HG02938 (cell line): ENCODE measurements at regions not wholly inside any gene's neighbourhood (a gene's known extent, or its start where the extent isn't known, plus 50 kb on each side); places are given as distances from the start of the nearest gene placed in this dataset.

Experiments used
- ATAC-seq: cut with Tn5 transposase; IDR thresholded peaks from one replicate; pipeline ENCODE4 v1.9.1; 2021; ENCODE audit warnings: mild to moderate bottlenecking, moderate library complexity; ENCODE audit not compliant: unreplicated experiment

DNA sequence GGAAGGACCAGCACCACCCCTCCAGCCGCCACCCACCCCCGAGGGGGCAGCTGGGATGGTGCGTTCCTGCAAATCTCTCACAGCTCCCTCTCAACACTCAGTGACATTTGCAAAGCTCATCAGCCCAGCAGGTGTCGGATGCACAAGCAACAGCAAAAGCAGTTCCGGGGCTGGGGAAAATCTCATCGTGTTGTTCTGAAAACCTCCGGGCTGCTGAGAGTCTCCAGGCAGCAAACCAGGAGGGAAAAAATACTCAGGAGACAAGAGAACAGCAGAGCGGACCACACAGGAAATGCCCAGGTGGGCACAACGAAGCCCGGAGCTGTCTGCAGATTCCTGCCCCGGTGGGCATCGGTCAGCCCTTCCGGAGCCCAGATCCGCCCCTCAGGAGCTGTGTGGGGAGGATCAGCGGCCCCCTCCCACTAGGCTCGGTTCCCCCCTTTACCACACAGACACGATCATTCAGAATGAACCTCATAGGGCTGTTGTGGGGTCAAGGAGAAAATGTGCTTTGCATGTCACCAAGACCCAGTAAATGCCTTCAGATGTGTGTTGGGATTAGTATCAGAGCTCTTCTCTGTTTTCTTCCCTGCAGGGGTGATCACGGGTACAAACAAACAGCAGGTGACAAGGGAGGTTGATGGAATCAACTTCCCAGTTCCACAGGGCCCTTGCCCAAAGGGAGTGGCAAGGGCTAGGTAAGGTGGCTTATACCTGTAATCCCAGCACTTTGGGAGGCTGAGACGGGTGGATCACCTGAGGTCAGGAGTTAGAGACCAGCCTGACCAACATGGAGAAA, 127.0 kb upstream of the TIAM1 start:
- no peak for ATAC-seq

GRCh38 chr21:31460980-31461379, 116.9 kb upstream of the TIAM1 start:
- ATAC-seq = no peak

- no peak for ATAC-seq
Observed at GRCh38 chr21:31459457-31459856, 115.4 kb upstream of the TIAM1 start.

DNA sequence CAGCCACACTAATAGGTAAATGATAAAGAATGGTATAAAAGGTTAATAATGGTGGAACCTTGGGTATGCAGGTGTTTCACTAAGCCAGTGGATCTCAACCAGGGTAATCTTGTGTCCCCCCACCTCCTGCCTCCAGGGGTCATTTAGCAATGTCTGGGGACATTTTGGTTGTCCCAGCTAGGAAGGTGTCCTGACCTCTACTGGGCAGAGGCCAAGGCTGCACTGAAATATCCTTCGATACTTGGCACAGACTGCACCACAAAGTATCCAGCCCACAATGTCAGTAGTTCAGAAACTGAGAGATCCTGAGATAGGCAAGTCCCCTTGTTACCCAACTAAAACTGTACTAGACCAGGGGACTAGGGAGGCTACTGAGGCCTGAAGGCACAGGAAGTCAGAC, 113.6 kb upstream of the TIAM1 start:
- ATAC-seq = no peak

GRCh38 chr21:31456201-31456600, 112.1 kb upstream of the TIAM1 start:
- no peak for ATAC-seq

DNA sequence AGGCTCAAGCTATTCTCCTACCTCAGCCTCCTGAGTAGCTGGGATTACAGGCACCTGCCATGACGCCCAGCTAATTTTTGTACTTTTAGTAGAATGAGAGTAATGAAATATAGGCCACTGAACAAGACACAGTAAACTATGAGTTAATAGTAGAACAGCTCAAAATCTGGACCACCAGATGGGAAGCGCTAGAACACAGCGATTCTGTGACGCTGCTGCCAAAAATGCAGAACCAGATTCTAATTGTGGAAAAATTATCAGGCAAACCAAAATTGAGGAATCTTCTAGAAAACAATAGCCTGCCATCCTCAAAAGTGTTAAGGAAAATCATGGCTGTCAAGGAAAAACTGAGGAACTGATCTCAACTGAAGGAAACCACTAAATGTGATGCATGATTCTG, 111.4 kb upstream of the TIAM1 start:
- no peak for ATAC-seq

DNA sequence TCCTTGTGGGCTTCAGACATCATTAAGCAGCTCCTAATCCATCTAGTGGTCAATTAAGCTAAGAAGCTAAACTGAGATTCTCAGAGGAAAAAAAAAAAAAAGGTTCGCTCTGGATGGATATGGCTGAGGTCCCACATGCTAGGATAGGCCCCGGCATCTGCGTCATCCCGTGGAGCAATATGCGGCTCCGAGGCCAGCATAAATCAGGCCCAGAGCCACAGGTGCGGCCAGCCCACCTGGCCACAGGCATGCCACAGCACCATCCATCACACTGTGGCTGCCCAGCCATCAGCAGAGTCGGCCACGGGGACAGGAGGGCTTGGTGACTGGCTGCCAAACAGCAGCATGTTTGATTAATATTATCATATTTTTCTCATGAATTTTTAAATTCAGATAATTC, 106.9 kb upstream of the TIAM1 start:
- ATAC-seq = no peak

GRCh38 chr21:31449921-31450535, 106.0 kb upstream of the TIAM1 start:
- ATAC-seq = no peak

DNA sequence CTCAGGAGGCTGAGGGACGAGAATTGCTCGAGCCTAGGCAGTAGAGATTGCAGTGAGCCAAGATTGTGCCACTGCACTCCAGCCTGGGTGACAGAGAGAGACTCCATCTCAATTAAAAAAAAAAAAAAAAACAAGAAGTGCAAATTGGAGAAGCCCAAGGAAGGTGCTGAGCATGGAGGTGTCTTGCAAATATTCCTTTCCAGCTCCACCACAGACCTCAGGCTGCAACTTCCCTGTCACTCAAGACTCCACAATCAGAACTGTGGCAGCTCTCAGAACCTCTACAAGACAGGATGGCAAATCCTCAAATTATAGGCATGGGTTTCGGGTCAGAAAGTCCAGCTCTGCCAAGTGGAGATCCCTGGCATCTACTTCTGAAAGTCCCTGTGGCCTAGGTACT, 104.4 kb upstream of the TIAM1 start:
- no peak for ATAC-seq

DNA sequence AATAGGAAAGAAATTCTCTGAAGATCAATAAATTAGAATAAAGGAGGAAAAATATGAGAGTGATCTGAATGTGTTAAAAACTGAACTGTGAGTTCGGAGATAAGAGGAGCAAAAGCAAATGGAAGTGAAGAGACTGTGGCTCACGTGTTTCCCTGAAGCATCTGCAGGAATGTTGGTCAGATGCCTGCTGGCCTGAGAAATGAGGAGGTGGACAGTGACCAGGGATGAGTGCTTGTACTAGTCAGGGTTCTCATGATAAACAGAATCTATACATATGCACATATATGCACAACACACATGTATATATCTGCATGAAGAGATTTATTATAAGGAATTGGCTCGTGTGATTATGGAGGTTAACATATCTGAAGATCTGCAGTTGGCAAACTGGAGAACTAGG, 103.4 kb upstream of the TIAM1 start:
- no peak for ATAC-seq

DNA sequence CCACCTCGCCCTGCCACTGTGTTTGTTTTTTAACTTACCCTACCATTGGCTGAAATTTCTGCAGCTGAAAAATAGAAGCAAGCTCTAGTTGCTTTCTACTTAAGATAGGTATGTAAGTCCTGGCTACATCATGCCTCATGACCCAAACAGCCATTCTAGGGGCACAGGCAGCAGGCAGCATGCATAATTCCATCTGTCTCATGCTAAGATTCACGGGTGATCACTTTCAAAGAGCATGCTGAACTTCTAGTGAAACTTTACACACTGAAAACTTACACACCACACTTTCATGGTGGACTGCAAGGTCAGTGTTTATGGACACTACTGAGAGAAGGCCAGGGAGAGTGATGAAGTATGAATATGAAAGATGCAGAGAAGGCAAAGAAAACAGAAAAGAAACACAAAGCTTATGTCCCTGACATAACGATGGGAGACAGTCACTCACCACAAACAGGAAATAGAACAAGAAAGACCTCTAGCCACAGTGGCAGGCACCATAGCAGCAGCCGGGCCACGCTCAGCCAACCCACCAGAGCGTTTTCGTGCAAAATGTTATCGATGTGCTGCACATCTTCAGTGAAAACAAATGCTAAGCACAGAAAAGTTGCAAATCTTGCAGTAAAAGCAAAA, 102.3 kb upstream of the TIAM1 start:
- ATAC-seq = peak; percentile 64

GRCh38 chr21:31445137-31445536, 101.1 kb upstream of the TIAM1 start:
- no peak for ATAC-seq

DNA sequence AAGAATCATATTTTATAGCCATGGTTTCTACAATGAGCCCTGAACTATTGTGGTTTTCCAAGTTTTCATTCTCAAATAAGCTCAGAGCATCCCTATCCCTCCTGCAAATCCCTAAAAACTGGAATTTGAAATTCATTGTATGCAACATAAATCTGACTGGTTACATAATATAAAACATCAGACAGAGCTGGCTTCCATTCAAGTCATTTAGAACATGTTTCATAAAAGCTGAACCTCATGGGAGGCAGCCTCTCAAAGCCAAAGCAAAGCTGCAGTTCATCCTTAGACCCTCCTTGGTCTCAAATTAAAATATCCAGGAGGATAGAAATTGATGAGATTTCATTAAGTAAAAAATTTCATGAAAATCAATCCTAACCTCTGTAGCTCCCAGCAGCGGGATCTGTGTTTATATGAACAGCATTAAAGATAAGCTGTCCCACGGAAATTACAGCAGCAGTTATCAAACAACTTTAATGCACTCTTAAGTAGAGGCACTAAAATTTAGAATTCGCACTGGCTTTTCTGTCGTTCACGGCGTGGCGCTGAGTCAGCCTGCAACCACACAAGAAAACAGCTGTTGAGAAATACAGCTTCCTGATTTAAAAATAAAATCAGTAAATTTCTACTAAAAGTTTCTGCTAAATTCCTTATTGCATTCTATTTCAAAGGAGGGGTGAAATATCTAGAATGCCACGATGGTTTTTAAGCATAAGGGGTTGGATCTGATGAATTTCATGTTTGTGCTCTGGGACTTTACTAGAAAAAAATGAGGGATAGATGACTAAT, 99.9 kb upstream of the TIAM1 start:
- ATAC-seq = no peak

DNA sequence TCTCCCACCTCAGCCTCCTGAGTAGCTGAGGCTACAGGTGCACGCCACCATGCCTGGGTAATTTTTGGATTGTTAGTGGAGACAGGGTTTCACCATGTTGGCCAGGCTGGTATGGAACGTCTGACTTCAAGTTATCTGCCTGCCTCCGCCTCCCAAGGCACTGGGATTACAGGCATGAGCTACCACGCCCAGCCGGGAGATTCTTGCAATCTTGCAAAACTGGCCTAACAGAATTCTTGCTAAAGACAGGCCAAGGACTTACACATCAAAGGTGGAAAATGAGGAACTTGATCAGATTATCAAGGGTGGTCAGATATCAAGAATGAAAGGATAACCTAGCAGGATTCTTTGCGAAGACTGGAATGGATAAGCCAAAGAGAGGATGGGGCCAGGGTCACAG, 98.3 kb upstream of the TIAM1 start:
- no peak for ATAC-seq

DNA sequence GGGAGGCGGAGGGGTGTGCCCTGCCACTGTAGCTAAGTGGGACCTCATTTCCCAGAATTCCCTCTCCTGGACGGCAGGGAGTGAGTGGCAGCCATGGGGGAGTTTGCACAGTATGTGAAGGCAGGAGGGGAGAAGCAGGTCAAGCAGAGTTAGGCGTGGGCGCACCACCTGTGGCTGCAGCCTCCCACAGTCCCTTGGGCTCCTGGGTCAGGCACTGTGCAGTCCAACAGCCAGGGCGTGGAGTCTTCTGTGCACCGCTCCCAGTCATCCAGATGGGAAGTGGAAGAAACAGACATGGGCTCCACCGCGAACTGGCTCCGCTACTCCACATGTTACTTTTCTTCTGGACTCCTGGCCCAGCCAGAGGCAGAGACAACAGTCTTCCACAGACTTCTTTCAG, 85.4 kb upstream of the TIAM1 start:
- no peak for ATAC-seq

- ATAC-seq = peak; percentile 58
Observed at GRCh38 chr21:31426235-31426797, 82.3 kb upstream of the TIAM1 start.

DNA sequence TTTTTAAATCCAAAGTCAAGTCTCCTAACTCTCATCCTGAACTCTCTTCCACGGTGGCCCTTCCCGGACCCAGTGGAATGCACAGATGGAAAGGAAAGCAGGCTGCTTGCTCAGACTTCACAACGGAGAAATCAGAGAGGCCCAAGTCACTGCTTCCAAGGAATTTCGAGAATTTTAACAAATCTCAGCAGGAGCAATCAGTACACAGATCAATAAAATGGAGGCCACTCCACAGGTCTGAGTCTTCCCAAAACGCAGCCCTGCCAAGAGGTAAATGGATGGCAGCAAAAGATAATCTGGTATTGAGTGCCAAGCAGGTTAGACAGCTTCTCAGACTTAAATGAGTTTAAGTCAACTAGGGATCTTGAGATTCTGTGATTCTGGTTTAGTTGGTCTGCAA, 81.1 kb upstream of the TIAM1 start:
- ATAC-seq = no peak

DNA sequence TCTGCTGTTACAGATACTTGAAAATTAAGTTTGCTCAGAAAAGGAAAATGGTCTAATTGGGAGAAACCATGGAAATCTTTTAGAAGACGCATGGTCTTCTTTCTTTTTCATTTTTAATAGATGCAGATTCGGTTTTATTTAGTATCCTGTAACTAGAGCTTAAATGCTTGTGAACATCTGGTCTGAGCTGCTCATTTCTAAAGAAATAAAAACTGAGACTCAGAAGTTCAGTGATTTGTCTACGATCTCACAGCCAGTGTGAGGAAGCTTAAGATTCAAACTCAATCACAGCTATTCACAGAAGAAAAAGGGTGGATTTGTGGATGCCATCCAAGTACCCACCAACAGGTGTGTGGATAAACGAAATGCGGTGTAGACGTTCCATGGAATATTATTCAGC, 80.0 kb upstream of the TIAM1 start:
- ATAC-seq = no peak

- ATAC-seq = no peak
Observed at GRCh38 chr21:31420988-31421387, 76.9 kb upstream of the TIAM1 start.

GRCh38 chr21:31420354-31420753, 76.3 kb upstream of the TIAM1 start:
- no peak for ATAC-seq

DNA sequence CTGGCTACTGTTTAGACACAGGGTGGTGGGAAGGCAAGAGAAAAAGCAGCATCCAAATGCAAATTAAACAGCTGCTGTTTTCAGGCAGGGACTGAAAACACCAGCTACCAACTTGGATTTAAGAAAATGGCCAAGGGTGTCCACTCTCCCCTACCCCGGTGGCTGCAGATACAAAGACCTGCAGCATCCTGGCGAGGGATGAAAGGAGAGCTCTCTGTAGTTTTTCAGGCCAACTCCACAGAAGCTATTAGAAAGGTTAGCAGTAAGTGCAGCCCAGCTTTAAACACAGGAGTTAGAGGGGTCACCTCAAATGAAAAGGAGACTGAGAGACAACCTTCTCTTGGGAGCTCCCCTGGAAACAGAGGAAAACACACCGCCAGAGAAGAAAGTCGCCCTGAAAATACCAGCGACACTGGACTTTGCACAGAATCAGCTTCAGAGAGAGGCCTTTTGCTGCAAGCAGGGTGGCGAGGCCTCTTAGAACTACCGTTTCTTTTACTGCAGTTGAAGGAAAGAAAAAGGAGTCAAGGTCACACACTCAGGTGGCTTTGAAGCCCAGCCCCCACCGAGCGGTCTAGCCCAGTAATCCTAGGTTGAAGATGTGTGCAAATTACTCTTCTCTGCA, 74.4 kb upstream of the TIAM1 start:
- ATAC-seq = no peak
